ENCODE measurements at regions not wholly inside any gene's neighbourhood (a gene's known extent, or its start where the extent isn't known, plus 50 kb on each side); places are given as distances from the start of the nearest gene placed in this dataset.

DNA sequence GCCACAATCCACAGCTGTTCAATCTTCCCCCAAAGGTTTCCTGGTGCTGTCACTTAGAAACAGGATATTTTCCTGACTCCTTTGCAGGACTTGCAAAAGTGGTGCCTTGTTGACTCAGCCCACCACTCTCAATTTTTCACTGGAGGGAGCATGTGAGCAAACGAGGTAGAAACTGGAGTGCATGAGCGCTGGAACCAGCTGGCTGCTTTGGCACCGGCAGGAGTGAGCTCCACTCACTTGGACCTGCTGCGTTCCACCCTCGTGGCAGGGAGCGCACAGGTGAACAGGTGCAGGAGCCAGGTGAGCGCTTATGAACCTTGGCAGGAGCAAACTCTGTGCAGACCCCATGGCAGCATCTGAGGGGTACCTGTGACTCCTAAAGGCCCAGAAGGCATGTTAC is 364.1 kb upstream of the RORB start:
- Histone ChIP-seq H3K27me3 (ENCODE audit: control insufficient read depth in 2 of 2, insufficient read depth in 2 of 2, low read length in 2 of 2) (no peaks in the 10 kb centered on the region), H4K20me1 (replicated peaks; ENCODE audit: control insufficient read depth, extremely low read depth, insufficient read depth, low read length) (no peaks in the 10 kb centered on the region), H3K4me2 (ENCODE audit: insufficient read depth, low read length) (no peak overlapping the region), H3K9ac (replicated peaks; ENCODE audit: extremely low read depth, insufficient read depth, low read length) (no peak overlapping the region), H3K36me3 (ENCODE audit: control insufficient read depth in 2 of 2, extremely low read depth in 1 of 2, insufficient read depth in 2 of 2, low read length in 2 of 2) (no peaks in the 10 kb centered on the region), H3K27ac (ENCODE audit: insufficient read depth, low read depth, low read length) (no peak overlapping the region), H3K4me1 (ENCODE audit: control insufficient read depth, extremely low read depth, insufficient read depth, low read length) (no peaks in the 10 kb centered on the region), H3K4me3 (replicated peaks in 1 of 3; ENCODE audit: insufficient read depth in 1 of 3, low read depth in 1 of 3, low read length in 3 of 3) (no peak overlapping the region), H3K79me2 (ENCODE audit: control insufficient read depth, insufficient read depth, low read length) (no peaks in the 10 kb centered on the region), H3K9me3 (replicated peaks; ENCODE audit: control insufficient read depth, insufficient read depth, low read length) (peaks cover 2% of the 10 kb centered on the region), H2AFZ (ENCODE audit: low read depth, low read length) (no peak overlapping the region), H3K9me1 (replicated peaks; ENCODE audit: control insufficient read depth, extremely low read depth, insufficient read depth, low read length) (no peaks in the 10 kb centered on the region)
- no peak for FAIRE-seq
- TF ChIP-seq POLR2A (IDR thresholded peaks at IDR 0.05; ENCODE audit: low read depth, low read length) = no peak
- no peak for TF ChIP-seq JUN (IDR thresholded peaks at IDR 0.05; ENCODE audit: borderline replicate concordance, insufficient read depth, insufficient read length, low read depth)
- no peak for TF ChIP-seq MYC (IDR thresholded peaks at IDR 0.05; ENCODE audit: low read depth, low read length)
- TF ChIP-seq, protein P1, sequence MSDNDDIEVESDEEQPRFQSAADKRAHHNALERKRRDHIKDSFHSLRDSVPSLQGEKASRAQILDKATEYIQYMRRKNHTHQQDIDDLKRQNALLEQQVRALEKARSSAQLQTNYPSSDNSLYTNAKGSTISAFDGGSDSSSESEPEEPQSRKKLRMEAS (IDR thresholded peaks at IDR 0.05; ENCODE audit: insufficient read depth, insufficient read length) = no peak
- TF ChIP-seq EZH2 (IDR thresholded peaks at IDR 0.05; ENCODE audit: borderline replicate concordance, low read depth, low read length, severe bottlenecking) = no peak
- TF ChIP-seq POLR2AphosphoS5 (IDR thresholded peaks at IDR 0.05; ENCODE audit: insufficient read depth, low read depth, low read length) = no peak
- no peak for TF ChIP-seq FOS (IDR thresholded peaks at IDR 0.05; ENCODE audit: borderline replicate concordance, insufficient read depth, low read length)
- no peak for TF ChIP-seq GATA2 (IDR thresholded peaks at IDR 0.05; ENCODE audit: insufficient read depth, insufficient read length, low read depth, low read length)
- no peak for TF ChIP-seq CTCF (IDR thresholded peaks at IDR 0.05; ENCODE audit: extremely low read depth in 1 of 2, insufficient read depth in 1 of 2, low read depth in 1 of 2, low read length in 2 of 2)
- CTCF ChIA-PET = interaction anchor here (0.9 kb wide), 1 partner anchor 9 kb away, joined by 3 read pairs; no protein-coding TSS in a partner anchor
- BruUV-seq (replicated peaks) = no TSS peak
- intact Hi-C loops (cut with micrococcal nuclease) (no loop called here), dilution Hi-C loops (cut with MboI; ENCODE audit: extremely low pct_ligation_motif_present, low sequenced_read_pairs) (no loop called here)
- no peak for DNase-seq (ENCODE audit: low read depth, low spot score)
- POLR2A ChIA-PET = no interaction called here

All from endothelial cell of umbilical vein (primary cell).